Smooth muscle cell (in vitro differentiated cells): ENCODE measurements at regions not wholly inside any gene's neighbourhood (a gene's known extent, or its start where the extent isn't known, plus 50 kb on each side); places are given as distances from the start of the nearest gene placed in this dataset.

Source experiments
- DNase-seq: peaks from one replicate; lab custom pipeline; 2025; ENCODE audit not compliant: unreplicated experiment; lab: John Stamatoyannopoulos, UW
- H2AFZ ChIP-seq: fragments of 200-600 bp; sonication (generic); 2 replicates; pipeline ENCODE4 v1.6.0; 2016; ENCODE audit warnings: antibody characterized with exemption, low read depth, mild to moderate bottlenecking
- H3F3A ChIP-seq: fragments of 200-600 bp; sonication (generic); 2 replicates; pipeline ENCODE4 v1.6.0; 2017; ENCODE audit warnings: antibody characterized with exemption, low read depth
- H3K27ac ChIP-seq: fragments of 200-600 bp; sonication (generic); 2 replicates; pipeline ENCODE4 v1.5.1; 2016; ENCODE audit warnings: low read depth, mild to moderate bottlenecking
- H3K27me3 ChIP-seq: fragments of 200-600 bp; sonication (generic); 2 replicates; pipeline ENCODE4 v1.6.1; 2016; ENCODE audit warnings: low read depth, mild to moderate bottlenecking
- H3K36me3 ChIP-seq: fragments of 200-600 bp; sonication (generic); 2 replicates; pipeline ENCODE4 v1.5.1; 2016; ENCODE audit warnings: low read depth
- H3K4me1 ChIP-seq: fragments of 200-600 bp; sonication (generic); 2 replicates; pipeline ENCODE4 v1.5.1; 2016; ENCODE audit warnings: low read depth
- H3K4me2 ChIP-seq: fragments of 200-600 bp; sonication (generic); 2 replicates; pipeline ENCODE4 v1.6.0; 2016; ENCODE audit warnings: mild to moderate bottlenecking
- H3K4me3 ChIP-seq: fragments of 200-600 bp; sonication (generic); 2 replicates; pipeline ENCODE4 v1.5.1; 2016; ENCODE audit warnings: mild to moderate bottlenecking
- H3K79me2 ChIP-seq: fragments of 200-600 bp; sonication (generic); 2 replicates; pipeline ENCODE4 v1.6.0; 2016; ENCODE audit warnings: low read depth, mild to moderate bottlenecking
- H3K9ac ChIP-seq: fragments of 200-600 bp; sonication (generic); 2 replicates; pipeline ENCODE4 v1.6.0; 2016; ENCODE audit warnings: low read depth
- H3K9me3 ChIP-seq: fragments of 200-600 bp; sonication (generic); replicated peaks from 2 replicates; pipeline ENCODE4 v1.5.1; 2016; ENCODE audit warnings: low read depth
- H4K20me1 ChIP-seq: fragments of 200-600 bp; sonication (generic); 2 replicates; pipeline ENCODE4 v1.6.0; 2016; ENCODE audit warnings: low read depth
- WGBS: methylation state at CpG from one replicate; pipeline ENCODE4 v1.1.7; 2016; ENCODE audit warnings: low lambda C conversion rate; 5-methylcytosine and 5-hydroxymethylcytosine counted together
- TF ChIP-seq, protein P1 (sequence below): fragments of 200-600 bp; sonication (generic); IDR thresholded peaks from 2 replicates; pipeline ENCODE4 v1.5.1; 2017; ENCODE audit warnings: borderline replicate concordance, mild to moderate bottlenecking, antibody characterized with exemption; ENCODE audit not compliant: insufficient read depth, poor library complexity, severe bottlenecking

DNA sequence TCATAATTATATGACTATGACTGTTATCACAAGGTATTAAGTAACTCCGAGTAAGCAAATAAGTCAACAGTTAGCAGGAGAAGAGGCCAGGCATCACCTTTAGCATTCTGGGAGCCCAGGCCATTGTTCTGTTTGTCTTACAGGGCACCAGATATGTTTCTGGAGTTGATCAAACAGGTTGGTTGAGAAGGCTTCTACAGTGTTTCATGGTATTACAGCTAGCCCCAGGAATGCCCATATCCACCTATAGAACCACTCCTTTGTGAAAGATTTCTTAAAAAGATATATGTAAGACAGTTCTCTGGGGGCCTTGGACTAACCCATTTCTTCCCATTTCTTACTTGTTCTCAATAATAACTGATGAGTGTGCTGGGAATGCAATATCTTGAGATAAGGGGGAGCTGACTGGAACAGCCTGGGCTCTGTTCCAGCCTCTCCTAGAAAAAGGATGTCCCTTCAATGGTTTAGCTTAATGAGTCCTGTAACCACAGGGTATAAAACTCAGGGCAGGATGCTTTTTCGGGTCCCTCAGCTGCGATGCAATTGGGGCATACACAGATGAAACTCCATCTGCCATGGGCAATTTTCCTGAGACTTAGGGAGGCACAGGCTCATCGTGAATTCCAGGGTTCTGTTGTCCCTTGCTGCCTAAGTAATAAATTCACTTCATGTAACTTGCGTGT lies 286.4 kb downstream of the BAMBI start:
- TF ChIP-seq, protein P1, sequence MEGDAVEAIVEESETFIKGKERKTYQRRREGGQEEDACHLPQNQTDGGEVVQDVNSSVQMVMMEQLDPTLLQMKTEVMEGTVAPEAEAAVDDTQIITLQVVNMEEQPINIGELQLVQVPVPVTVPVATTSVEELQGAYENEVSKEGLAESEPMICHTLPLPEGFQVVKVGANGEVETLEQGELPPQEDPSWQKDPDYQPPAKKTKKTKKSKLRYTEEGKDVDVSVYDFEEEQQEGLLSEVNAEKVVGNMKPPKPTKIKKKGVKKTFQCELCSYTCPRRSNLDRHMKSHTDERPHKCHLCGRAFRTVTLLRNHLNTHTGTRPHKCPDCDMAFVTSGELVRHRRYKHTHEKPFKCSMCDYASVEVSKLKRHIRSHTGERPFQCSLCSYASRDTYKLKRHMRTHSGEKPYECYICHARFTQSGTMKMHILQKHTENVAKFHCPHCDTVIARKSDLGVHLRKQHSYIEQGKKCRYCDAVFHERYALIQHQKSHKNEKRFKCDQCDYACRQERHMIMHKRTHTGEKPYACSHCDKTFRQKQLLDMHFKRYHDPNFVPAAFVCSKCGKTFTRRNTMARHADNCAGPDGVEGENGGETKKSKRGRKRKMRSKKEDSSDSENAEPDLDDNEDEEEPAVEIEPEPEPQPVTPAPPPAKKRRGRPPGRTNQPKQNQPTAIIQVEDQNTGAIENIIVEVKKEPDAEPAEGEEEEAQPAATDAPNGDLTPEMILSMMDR = no peak

DNA sequence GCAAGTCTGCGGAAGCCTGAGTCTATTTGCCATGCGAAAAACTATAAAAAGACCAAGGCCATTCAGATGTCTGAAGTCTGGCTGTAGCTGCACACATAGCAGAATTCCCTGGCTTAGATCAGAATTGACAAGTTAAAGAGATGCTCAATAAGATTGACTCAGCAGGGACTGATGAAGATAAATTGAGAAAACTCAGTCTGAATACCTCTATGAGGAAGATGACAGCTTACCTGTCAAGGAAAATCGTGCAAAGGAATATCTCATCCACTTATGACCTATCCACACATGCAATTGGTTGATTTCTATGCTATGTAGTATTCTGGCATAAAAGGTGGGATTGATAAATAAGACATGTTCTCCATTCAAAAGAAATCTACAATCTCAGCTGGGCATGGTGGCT lies 288.6 kb downstream of the BAMBI start:
- Histone ChIP-seq H3K9me3 (no peaks in the 10 kb centered on the region), H3F3A (peaks cover 6% of the 10 kb centered on the region), H3K4me1 (no peaks in the 10 kb centered on the region), H4K20me1 (no peaks in the 10 kb centered on the region), H3K4me2 (no peak overlapping the region), H3K79me2 (no peaks in the 10 kb centered on the region), H3K36me3 (no peaks in the 10 kb centered on the region), H3K27ac (no peak overlapping the region), H3K4me3 (no peak overlapping the region), H2AFZ (no peak overlapping the region), H3K27me3 (no peaks in the 10 kb centered on the region), H3K9ac (no peak overlapping the region)
- 79% methylated on average over 3 of the region's 3 CpGs for WGBS
- no peak for DNase-seq
- TF ChIP-seq, protein P1 = no peak

More for the DNA sequence above, 286.4 kb downstream of the BAMBI start:
- Histone ChIP-seq H4K20me1 (no peaks in the 10 kb centered on the region), H3K9ac (no peak overlapping the region), H3K36me3 (no peaks in the 10 kb centered on the region), H3K4me3 (no peak overlapping the region), H3K79me2 (no peaks in the 10 kb centered on the region), H3F3A (peaks cover 6% of the 10 kb centered on the region), H2AFZ (no peak overlapping the region), H3K4me2 (no peak overlapping the region), H3K27ac (no peak overlapping the region), H3K9me3 (no peaks in the 10 kb centered on the region), H3K27me3 (no peaks in the 10 kb centered on the region), H3K4me1 (no peaks in the 10 kb centered on the region)
- DNase-seq = no peak
- 82% methylated on average over 5 of the region's 5 CpGs for WGBS

DNA sequence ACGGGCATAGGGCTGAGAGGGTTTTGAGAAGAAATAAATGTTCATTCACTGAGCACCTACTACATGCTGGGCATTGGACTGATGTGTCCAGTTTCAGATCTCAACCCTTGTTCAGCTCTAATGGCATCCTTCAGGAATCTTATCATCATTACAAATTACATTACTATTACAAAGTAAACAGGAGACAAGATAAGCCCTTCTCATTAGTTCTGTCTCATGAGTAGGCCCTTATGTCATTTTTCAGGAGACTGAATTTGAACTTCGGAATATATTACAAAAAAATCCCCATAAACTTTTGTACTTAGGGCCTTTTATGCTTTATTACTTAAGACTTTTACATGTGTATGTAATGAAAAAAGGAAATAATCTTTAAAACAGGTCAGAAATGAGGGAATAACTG lies 289.7 kb downstream of the BAMBI start:
- TF ChIP-seq, protein P1 = no peak
- no peak overlapping the region for H2AFZ ChIP-seq
- no peaks in the 10 kb centered on the region for H3K27me3 ChIP-seq
- no peak overlapping the region for H3K4me2 ChIP-seq
- H3K27ac ChIP-seq = no peak overlapping the region
- H3K9me3 ChIP-seq = no peaks in the 10 kb centered on the region
- DNase-seq = no peak
- H3K4me3 ChIP-seq = no peak overlapping the region
- H4K20me1 ChIP-seq = no peaks in the 10 kb centered on the region
- H3K9ac ChIP-seq = no peak overlapping the region
- H3K4me1 ChIP-seq = no peaks in the 10 kb centered on the region
- no peaks in the 10 kb centered on the region for H3K36me3 ChIP-seq
- WGBS = 95% methylated on average over 2 of the region's 2 CpGs
- peaks cover 6% of the 10 kb centered on the region for H3F3A ChIP-seq
- H3K79me2 ChIP-seq = no peaks in the 10 kb centered on the region

DNA sequence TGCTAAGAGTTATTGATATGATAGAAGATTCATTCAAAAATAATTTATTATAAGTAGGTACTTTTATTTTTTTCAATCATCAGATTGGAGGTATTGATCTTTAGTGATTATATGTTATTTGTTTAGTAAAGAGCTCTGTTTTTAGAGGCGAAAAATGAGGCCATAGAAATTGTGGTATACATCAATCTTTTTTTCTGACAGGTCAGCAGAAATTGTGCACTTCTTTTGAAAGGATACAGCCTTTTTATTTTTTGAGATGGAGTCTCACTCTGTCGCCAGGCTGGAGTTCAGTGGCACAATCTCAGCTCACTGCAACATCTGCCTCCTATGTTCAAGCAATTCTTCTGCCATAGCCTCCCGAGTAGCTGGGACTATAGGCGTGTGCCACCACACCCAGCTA lies 292.1 kb downstream of the BAMBI start:
- Histone ChIP-seq H3K9me3 (no peaks in the 10 kb centered on the region), H3K79me2 (no peaks in the 10 kb centered on the region), H3K9ac (no peak overlapping the region), H3K4me3 (no peak overlapping the region), H3F3A (peaks cover 6% of the 10 kb centered on the region), H3K27me3 (no peaks in the 10 kb centered on the region), H3K4me1 (no peaks in the 10 kb centered on the region), H3K27ac (no peak overlapping the region), H4K20me1 (no peaks in the 10 kb centered on the region), H3K36me3 (no peaks in the 10 kb centered on the region), H3K4me2 (no peak overlapping the region), H2AFZ (no peak overlapping the region)
- TF ChIP-seq, protein P1 = no peak
- WGBS = 97% methylated on average over 4 of the region's 4 CpGs
- DNase-seq = no peak
